ENCODE measurements at regions not wholly inside any gene's neighbourhood (a gene's known extent, or its start where the extent isn't known, plus 50 kb on each side); places are given as distances from the start of the nearest gene placed in this dataset.
"Not testable (repeated sequence)": the region's sequence is repeated elsewhere in the genome, so short reads cannot be mapped to it uniquely, and the experiment has no call there.

DNA sequence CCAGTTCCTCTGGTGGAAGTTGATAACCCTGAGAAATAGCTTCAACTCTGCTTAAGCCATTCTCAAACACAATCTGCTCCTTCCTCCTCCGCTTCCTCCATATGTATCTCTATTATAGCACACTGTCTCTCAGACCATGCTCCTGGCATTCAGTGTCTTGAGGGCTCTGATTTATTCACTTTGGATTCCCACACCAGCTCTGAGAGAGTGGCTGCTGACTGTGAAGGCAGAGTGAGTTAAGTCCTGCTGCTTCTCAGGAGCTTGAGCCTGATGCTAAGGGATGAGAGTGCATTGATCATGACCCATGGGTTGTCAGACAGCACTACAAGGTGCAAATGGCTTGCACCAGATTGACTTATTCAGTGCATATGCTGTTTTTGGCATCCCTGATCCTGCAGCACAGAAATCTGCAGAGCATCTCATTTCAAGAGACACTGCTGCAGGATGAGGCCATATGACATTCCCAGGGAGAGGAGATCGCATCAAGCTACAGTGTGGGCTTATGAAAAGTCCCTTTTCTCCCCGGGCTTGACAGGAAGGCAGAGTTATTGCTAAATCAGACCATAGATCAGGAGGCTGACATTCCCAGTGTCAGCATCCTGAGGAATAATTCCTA lies 500.5 kb upstream of the RAB6C start:
- FAIRE-seq (no peak), DNase-seq (ENCODE audit: low spot score) (no peak)

DNA sequence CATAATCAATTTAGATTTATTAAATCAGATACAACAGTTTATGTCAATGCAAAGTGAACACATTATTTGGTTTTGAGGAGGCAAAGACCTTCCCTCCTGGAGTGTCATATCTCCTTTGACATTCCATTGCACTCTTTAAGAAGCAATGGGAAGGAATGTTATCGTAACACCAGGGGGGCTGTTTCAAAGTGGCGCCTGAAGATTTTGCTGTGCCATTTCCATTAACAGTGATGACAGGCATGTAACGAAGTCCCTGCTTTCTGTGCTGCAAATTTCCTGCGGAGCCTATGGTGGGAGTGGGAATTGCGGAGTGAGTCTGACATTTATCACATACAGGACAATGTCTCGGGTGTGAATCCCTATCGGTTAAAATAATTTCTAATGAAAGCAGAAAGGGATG lies 499.6 kb upstream of the RAB6C start:
- no peak for FAIRE-seq
- no peak for DNase-seq (ENCODE audit: low spot score)

DNA sequence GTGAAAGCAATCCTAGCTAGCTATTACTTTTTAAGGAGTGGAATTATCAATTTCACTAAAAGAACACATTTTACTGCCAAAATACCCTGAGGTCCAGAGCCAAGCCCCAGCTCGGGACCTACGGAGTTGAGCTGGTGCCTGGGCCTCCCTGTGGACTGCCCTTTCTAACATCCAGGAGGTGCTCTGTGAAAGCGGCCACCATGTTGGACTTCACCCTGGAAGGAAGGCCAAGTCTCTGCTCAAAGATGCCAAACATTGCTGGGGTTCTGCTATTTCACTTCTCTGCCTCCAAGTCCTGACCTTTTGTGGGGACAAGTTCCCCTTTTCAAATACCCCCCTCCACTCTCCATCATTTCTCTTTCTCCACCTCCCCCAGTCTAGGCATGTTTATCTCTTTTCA lies 498.7 kb upstream of the RAB6C start:
- DNase-seq (ENCODE audit: low spot score) (no peak), FAIRE-seq (no peak)

DNA sequence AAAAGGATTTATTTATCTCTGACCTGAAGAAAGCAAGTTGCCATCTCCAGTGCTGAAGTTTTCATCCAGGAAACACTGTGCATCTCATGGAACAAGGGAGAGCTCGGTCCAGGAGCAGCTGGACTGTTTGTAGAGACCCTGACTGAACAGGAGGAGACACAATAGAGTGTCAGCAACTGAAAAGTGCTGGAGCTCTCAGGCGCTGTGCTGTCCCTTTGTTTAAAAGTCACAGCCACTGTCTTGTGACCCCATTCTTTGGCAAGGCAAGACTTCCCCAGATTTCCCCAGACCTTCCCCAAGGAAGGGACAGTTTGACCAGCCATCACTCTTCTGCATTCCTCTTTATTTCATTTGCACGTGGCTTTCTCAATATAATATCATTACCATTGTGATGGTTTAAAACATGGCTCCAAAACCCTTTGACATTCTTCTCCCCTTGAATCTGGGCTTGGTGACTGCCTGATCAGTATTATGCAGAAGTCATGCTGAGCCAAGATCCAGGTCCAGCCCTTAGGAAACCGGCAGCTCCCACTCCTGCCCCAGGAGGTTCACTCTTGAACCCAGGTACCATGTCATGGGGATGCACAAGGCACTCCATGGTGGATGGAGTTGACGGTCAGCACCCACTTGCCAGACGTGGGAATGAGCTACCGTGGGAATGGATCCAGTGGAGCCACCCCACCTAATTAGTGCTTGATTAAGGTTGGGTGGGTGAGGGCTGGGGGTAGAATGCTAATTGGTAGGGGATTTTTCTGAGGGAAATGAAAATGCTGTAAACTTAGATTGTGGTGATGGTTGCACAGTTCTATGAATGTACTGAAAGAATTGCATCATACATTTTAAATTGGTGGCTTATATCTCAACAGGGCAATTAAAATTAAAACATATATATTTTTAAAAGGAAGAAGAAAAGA lies 497.9 kb upstream of the RAB6C start:
- no peak for DNase-seq (ENCODE audit: low spot score)
- FAIRE-seq: no peak

DNA sequence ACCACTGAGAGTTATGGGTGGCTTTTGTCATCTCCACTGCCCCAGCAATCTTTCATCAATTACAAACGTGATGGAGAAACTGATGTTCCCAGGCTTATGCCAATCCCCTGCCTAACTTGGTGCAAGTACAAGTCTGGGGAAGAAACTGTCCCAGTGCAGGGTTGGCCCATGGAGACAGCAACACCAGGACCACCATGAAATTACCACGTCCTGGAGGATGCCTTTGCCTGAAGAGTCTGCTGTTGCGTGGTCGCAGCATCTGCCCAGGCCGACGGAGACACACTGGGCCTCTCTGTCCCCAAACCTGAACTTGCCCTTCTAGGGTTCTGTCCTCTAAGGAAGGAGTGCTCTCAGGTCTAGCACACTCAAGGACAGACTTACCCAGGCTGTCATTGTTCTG lies 496.8 kb upstream of the RAB6C start:
- no peak for FAIRE-seq
- DNase-seq (ENCODE audit: low spot score): no peak

DNA sequence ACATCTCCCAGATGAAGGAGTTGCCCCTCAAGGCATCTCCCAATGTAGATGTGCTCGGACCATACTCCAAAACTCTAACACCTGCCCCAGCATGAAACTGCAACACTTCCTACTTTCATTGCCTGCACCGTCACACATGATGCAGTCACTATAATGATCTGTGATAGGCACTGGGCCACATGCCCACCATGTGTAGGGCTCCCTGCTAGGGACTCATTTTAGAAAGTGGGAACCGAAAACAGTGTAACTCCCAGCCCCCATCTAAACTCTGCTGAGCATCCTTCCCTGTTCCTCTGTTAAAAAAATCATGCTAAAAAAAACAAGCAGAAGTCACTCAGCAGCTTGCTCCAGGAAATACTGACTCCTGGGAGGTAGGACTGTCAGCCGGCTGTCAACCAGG lies 496.1 kb upstream of the RAB6C start:
- no peak for FAIRE-seq
- DNase-seq (ENCODE audit: low spot score): no peak

DNA sequence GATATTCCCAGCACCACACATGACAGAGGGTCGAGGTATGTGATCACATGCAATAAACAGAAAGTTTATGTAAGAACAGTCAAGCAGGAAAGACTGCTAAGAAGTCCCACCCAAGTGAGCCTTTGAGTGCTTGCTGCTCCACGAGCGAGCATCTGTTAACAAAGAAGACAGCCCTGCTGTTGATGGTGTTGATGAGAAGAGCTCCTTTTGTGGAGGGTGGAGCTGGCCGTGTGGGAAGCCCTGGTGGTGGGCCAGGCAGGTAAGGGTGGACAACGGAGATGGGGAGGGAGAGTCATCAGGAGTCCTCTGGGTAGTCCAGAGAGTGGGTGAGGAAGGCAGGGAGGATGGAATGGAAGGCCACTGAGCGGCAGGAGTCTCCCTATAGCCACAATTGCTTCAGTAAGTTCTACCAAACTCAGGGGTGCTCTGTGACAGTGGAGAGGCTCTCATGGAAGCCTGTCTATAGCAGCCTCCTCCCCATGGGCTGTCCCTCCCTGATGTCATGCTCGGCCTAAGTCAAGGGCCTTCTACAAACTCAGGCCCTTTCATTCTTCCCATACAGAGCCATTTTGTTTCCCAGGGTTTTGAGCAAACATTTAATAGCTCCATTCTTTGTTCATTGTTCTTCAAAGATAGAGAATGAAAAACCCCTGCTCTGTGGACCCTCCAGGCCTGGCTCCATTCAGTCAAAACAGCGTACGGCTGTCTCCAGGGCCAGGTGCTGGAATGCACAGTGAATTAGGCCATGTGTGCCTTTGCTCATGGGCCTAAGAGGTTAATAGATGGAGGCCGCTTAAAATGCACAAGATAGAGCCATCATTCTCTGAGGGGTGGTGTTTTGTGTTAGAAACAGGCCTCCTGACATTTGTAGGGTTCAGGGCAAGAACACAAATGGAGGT lies 494.2 kb upstream of the RAB6C start:
- DNase-seq (ENCODE audit: low spot score): no peak
- no peak for FAIRE-seq

DNA sequence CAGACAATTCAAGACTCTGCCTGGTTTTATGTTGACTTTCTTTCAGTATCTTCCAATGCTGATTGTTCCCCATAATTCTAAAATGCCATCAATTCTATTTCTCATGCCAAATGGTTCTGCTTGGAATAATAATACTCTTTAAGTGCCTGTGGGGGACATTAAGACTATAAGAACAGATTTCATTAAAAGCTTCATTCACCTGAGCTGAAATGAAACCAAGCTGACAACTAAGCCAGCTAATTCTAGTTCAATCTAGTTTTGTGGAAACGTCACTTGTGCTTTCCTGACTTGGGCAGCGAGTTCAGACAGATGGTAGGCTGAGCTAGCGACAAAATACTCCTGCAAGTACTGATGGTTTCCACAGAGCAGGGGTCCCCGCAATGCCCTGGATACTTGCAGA lies 491.1 kb upstream of the RAB6C start:
- no peak for DNase-seq (ENCODE audit: low spot score)
- no peak for FAIRE-seq

DNA sequence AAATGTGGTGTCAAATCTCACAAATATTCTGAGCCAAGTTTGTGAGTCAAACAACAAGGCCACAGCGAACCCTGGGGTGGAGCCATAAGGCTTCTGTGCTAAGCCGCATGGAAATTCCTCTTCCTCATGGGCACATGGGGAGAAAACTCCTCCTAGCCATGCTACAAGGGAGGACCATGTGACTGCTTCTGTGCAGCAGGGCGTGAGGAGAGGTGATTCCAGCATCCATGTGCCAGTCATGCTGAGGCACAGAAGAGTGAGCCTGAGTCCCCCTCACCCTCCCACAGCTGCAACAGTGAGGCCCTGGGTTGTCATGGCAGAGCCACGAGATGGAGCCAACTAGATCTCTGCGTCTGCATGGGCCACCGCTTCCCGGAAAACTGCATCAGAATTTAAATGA lies 488.8 kb upstream of the RAB6C start:
- DNase-seq (ENCODE audit: low spot score): no peak

DNA sequence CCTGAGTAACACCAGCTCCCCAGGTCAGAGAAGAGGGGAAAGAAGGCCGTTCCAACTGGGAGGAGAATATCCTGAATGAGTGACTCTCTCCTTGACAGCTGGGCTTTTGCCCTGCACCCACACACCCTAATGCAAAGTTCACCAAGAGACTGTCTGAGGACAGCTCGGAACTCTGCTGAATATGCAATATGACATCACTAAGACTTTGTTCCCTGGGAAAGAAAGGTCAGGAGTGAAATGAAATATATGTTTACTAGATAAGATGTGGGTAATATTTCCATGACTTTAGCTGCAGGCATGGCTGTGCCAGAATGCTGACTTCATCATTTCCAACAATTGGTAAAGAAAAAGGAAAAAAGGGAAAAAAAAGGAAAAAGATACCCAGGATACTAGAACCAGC lies 488.2 kb upstream of the RAB6C start:
- FAIRE-seq (no peak), DNase-seq (ENCODE audit: low spot score) (no peak)

More for the DNA sequence above, 488.8 kb upstream of the RAB6C start:
- no peak for FAIRE-seq

DNA sequence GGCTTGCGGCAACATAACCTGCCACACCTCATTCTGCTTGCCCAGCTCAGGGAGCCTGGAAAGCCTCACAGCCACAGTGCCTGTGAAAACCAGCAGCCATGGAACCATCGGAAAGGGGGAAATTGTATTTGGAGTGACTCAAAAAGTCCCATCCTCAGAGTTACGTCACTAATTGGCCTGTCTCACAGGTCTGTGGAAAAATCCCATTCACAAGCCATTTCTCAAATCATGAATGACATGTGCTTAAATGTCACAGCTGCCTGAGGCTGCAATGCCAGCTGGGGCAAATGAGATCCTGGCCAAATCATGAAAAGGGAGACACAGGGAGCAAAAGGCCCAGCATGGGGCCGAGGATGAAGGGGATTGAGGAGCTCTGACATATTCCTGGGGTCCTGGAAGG lies 486.9 kb upstream of the RAB6C start:
- FAIRE-seq (no peak), DNase-seq (ENCODE audit: low spot score) (no peak)

DNA sequence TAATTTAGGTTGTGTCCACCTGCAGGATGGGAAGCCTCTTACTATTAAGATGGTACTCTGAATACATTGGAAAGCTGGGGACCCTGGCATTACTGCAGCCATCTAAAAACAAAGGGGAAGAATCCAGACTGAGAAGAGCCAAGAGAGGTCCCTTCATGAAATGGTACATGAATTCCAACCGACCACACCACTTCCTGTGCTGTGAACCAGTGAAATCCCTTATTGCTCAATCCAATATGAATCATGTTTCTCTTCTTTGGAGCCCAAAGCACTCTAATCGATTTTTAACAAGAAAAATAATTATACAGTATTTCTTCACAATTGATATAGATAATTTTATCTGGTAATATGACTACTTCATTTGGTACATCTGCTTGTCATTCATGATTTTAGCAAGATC lies 479.7 kb upstream of the RAB6C start:
- FAIRE-seq (no peak), DNase-seq (ENCODE audit: low spot score) (no peak)

DNA sequence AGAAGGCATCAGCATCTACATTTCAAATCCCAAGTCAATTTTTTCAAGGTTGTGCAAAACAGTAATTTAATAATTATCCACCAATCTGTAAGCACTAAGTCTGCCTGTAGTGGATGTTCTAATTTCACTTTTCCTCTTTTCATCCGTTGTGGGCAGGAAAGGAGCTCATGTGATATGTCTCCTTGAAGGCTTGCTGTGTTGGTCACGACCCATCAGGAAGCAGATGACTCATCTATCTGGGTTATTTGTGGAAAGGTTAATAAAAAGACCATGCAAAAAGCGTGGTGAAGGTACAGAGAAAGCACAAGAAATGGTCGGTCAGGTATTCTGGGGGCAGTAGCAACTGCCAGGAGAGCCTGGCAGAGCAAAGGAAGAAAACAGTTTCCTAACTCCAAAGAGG lies 476.7 kb upstream of the RAB6C start:
- DNase-seq (ENCODE audit: low spot score) (no peak), FAIRE-seq (no peak)

DNA sequence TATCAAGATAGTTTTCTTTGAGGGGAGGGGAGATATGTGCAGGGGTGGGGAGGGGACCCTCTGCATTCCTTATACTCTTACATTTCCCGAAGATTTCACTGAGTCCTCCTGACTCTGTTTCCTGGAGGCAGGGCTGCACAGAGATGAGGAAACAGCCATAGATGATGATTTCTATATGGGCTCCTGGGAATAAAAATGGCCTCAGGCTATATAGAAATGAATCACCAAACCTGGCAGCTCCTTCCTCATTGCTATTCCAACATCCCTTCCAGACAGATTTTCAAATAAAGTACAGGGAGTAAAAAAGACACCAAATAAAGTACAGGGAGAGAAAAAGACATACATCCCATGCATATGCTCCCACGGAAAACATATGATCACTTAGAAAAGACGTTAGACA lies 474.8 kb upstream of the RAB6C start:
- DNase-seq (ENCODE audit: low spot score) (no peak), FAIRE-seq (no peak)

DNA sequence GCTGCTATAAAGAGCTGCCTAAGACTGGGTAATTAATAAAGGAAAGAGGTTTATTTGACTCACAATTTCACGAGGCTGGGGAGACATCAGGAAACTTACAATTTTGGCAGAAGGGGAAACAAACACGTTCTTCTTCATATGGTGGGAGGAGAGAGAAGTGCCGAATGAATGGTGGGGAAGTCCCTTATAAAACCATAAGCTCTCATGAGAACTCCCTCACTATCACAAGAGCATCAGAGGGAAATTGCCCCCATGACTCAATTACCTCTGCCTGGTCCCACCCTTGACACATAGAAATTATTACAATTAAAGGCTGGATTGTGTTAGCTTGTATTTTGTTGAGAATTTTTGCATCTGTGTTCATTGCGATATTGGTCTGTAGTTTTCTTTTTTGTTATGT lies 460.5 kb upstream of the RAB6C start:
- FAIRE-seq (no peak), DNase-seq (ENCODE audit: low spot score) (no peak)

DNA sequence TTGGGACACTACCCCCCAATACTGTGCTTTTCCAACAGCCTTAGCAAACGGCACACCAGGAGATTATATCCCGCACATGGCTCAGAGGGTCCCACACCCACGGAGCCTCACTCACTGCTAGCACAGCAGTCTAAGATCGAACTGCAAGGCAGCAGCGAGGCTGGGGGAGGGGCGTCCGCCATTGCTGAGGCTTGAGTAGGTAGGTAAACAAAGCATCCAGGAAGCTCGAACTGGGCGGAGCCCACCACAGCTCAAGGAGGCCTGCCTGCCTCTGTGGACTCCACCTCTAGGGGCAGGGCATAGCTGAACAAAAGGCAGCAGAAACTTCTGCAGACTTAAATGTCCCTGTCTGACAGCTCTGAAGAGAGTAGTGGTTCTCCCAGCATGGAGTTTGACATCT lies 447.3 kb upstream of the RAB6C start:
- FAIRE-seq; DNase-seq (ENCODE audit: low spot score): not testable (repeated sequence)

DNA sequence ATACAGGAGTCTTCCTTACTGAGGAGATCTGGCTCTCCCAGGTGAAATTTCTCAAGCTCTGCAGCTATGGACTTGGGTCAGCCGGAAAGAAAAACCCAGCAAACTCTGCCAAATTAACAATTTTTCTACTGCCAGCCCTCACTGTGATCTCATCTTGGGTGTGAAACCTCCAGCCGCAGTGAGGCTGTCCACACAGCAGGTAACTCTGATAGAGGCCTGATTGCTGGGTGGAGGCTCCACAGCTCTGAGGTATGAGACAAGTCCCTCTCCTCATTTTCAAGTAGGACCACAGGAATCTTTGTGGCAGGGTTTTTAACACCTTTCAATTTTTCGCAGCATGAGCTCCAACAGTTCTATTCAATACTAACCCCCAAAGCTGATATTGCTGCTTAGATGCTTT lies 430.6 kb upstream of the RAB6C start:
- no peak for FAIRE-seq

DNA sequence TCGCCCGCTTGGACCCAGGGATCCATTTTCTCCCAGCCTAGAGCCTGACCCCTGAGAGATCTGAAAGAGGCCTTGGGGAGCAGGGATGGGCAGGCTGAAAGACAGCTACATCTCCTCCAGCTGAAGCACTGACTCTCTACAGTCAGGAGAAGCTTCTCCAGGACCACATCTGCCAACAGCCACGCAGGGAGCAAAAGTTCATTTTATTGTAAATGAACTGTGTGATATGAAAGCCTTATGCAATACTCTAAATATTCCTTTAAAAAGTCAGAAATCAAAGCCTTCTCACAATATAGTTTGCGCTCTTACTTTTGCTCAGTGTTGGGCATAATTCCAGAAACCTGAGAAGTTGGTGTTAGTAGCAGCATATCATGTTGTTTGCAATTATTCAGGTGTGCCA lies 428.9 kb upstream of the RAB6C start:
- FAIRE-seq (no peak), DNase-seq (ENCODE audit: low spot score) (no peak)

More for the DNA sequence above, 430.6 kb upstream of the RAB6C start:
- no peak for DNase-seq (ENCODE audit: low spot score)

DNA sequence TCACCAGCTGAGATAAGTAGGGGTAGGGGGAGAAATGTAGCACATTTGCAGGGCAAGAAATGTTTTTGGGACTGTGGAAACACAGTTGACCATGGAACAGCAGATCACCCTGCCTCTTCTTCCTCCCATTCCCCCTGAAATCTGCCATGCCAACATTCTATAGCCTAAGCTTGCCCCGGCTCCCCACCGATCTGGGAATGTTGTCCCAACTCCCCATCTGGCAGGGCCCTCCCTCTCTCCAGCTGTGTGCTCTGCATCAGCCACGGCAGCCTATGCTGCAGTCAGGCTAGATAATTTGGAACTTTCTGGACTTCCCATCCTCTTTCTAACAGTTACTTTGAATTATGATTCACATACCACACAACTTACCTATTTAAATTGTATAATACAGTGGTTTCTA lies 425.1 kb upstream of the RAB6C start:
- FAIRE-seq: no peak
- no peak for DNase-seq (ENCODE audit: low spot score)

DNA sequence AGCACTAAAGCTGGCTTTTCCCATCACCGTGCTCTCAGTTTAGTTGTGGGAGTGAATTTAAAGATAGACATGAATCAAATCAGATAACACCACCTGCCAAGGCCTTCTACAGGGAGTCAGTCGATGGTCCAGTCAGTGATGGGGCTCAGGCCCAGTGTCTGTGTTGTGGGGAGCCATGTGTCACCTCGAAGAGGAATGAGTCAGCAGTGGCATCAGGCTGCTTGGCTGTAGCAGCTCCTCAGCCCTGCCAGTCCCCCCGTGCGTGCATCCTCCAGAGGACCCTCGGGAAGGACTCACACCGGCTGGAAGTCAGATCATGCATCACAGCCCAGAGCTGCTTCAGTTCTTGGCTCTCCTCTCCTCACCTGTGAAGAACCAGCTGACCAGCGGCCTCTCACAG lies 420.4 kb upstream of the RAB6C start:
- FAIRE-seq (no peak), DNase-seq (ENCODE audit: low spot score) (no peak)

DNA sequence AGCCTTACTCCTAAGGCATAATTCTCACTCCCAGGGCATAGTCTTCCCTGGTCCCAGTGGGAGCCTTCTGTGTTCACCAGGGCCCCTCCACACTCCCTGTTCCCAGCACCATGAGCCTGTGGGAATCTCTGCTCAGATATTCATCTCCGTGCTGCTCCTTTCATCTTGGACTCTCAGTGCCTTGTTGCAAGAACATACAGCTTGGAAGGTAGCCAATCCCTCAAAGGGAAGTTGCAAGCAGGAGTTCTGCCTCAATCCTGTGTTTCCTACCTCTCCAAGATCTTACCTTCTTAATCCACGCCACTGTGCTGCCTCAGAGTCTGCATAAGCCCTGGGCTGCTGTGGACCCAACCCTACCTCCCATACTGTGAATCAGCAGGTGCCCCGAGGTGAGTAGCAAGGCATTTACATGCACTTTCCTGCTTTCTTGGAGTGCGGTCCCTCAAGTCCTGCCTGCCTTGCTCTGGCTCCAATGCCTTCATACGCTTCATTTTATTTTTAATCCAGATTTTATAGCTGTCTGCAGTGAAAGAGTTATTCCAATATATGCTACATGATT lies 413.8 kb upstream of the RAB6C start:
- no peak for FAIRE-seq

DNA sequence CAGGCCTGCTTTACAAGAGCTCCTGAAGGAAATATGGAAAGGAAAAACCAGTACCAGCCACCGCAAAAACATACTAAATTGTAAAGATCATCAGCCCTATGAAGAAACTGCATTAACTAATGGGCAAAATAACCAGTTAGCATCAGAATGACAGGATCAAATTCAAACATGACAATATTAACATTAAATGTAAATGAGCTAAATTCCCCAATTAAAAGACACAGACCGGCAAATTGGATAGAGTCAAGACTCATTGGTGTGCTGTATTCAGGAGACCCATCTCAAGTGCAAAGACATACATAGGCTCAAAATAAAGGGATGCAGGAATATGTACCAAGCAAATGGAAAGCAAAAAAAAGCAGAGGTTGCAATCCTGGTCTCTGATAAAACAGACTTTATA lies 408.7 kb upstream of the RAB6C start:
- DNase-seq (ENCODE audit: low spot score); FAIRE-seq: not testable (repeated sequence)

More for the DNA sequence above, 413.8 kb upstream of the RAB6C start:
- DNase-seq (ENCODE audit: low spot score): no peak

Measured in RCC 7860 (cell line).